Lower leg skin (tissue), 3 donors: ENCODE measurements at regions not wholly inside any gene's neighbourhood (a gene's known extent, or its start where the extent isn't known, plus 50 kb on each side); places are given as distances from the start of the nearest gene placed in this dataset.

Experiments used
- POLR2A ChIP-seq, 2 donors: fragments of 450-650 bp; IDR thresholded peaks; one replicate each; pipeline ENCODE4 v1.6.1; 2016 to 2017; ENCODE audit warnings: antibody characterized with exemption in 2 of 2, mild to moderate bottlenecking in 1 of 2, moderate library complexity in 1 of 2
- TF ChIP-seq, protein P1 (sequence below), 3 donors: fragments of 450-650 bp; IDR thresholded peaks; one replicate each; pipeline ENCODE4 v1.5.1; 2016; ENCODE audit warnings: antibody characterized with exemption in 3 of 3, mild to moderate bottlenecking in 3 of 3, moderate library complexity in 2 of 3

DNA sequence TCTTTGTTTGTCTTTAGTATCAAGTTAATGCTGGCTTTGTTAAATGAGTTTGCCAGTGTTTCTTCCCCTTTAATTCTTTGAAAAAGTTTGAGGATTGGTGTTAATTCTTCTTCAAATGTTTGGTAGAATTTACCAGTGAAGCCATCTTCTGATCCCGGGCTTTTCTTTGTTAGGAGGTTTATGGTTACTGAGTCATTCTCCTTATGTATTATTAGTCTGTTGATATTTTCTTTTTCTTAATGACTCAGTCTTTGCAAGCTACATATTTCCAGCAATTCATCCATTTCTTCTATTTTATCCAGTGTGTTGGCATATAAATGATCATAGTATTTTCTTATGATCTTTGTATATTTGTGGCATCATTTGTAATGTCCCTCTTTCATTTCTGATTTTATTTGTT, 74.5 kb upstream of the SPINK5 start:
- TF ChIP-seq, protein P1, sequence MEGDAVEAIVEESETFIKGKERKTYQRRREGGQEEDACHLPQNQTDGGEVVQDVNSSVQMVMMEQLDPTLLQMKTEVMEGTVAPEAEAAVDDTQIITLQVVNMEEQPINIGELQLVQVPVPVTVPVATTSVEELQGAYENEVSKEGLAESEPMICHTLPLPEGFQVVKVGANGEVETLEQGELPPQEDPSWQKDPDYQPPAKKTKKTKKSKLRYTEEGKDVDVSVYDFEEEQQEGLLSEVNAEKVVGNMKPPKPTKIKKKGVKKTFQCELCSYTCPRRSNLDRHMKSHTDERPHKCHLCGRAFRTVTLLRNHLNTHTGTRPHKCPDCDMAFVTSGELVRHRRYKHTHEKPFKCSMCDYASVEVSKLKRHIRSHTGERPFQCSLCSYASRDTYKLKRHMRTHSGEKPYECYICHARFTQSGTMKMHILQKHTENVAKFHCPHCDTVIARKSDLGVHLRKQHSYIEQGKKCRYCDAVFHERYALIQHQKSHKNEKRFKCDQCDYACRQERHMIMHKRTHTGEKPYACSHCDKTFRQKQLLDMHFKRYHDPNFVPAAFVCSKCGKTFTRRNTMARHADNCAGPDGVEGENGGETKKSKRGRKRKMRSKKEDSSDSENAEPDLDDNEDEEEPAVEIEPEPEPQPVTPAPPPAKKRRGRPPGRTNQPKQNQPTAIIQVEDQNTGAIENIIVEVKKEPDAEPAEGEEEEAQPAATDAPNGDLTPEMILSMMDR (IDR thresholded peaks at IDR 0.05): no peak
- no peak for TF ChIP-seq POLR2A (IDR thresholded peaks at IDR 0.05)
